NCI-H69 (cell line): ENCODE measurements at regions not wholly inside any gene's neighbourhood (a gene's known extent, or its start where the extent isn't known, plus 50 kb on each side); places are given as distances from the start of the nearest gene placed in this dataset.

ENCODE experiments used
- DNase-seq: peaks from one replicate; lab custom pipeline; 2025; lab: John Stamatoyannopoulos, UW

- DNase-seq, result no peak
Observed at GRCh38 chr22:19621373-19622060, 92.8 kb upstream of the SEPTIN5 start.

- no peak for DNase-seq
Observed at GRCh38 chr22:19622061-19622441, 92.3 kb upstream of the SEPTIN5 start.

GRCh38 chr22:19625331-19626041 lies 88.8 kb upstream of the SEPTIN5 start:
- no peak for DNase-seq

GRCh38 chr22:19626042-19626587 lies 88.2 kb upstream of the SEPTIN5 start:
- DNase-seq, result peak; percentile 70

GRCh38 chr22:19626666-19627065 lies 87.6 kb upstream of the SEPTIN5 start:
- no peak for DNase-seq

GRCh38 chr22:19628038-19628776 lies 86.1 kb upstream of the SEPTIN5 start:
- no peak for DNase-seq

GRCh38 chr22:19629331-19629719 lies 85.0 kb upstream of the SEPTIN5 start:
- peak; percentile 75 for DNase-seq

GRCh38 chr22:19629720-19630419 lies 84.4 kb upstream of the SEPTIN5 start:
- DNase-seq, result peak; percentile 89

GRCh38 chr22:19630614-19631013 lies 83.7 kb upstream of the SEPTIN5 start:
- no peak for DNase-seq

- peak; percentile 72 for DNase-seq
Observed at GRCh38 chr22:19631899-19632667, 82.2 kb upstream of the SEPTIN5 start.

- DNase-seq, result no peak
Observed at GRCh38 chr22:19632668-19633148, 81.6 kb upstream of the SEPTIN5 start.

- DNase-seq, result peak; percentile 15
Observed at GRCh38 chr22:19634226-19634975, 79.9 kb upstream of the SEPTIN5 start.

- DNase-seq, result no peak
Observed at GRCh38 chr22:19635644-19636043, 78.7 kb upstream of the SEPTIN5 start.

- DNase-seq, result no peak
Observed at GRCh38 chr22:19636696-19637407, 77.5 kb upstream of the SEPTIN5 start.

GRCh38 chr22:19637408-19638281 lies 76.7 kb upstream of the SEPTIN5 start:
- no peak for DNase-seq

- no peak for DNase-seq
Observed at GRCh38 chr22:19638282-19639015, 75.9 kb upstream of the SEPTIN5 start.

GRCh38 chr22:19639610-19640135 lies 74.6 kb upstream of the SEPTIN5 start:
- no peak for DNase-seq

- DNase-seq, result no peak
Observed at GRCh38 chr22:19640306-19640705, 74.0 kb upstream of the SEPTIN5 start.
